ENCODE measurements at regions not wholly inside any gene's neighbourhood (a gene's known extent, or its start where the extent isn't known, plus 50 kb on each side); places are given as distances from the start of the nearest gene placed in this dataset.

DNA sequence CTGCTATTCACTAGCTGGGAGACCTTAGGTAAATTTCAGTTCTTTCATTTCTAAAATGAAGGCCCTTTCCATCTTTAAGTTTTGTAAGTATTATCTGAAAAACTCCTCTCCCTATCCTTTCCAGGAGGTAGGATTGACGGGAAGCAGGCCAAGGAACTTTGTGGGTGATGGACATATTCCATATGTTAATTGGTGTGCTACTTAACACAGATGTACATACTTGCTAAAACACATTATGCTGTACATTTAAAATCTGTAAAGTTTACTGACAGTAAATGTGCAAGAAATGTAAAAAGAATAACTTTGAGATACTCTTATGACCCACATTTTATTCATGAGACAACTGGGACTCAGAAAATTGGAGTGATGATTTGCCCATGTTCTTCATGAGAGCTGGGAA, 329.8 kb upstream of the LRRC3B start:
- intact Hi-C loops (cut with micrococcal nuclease; ENCODE audit: unreplicated experiment) = no loop called here
- H3K4me3 ChIP-seq = no peak overlapping the region
- no peaks in the 10 kb centered on the region for H3K9me3 ChIP-seq (replicated peaks; ENCODE audit: control insufficient read depth, insufficient read depth, low read length)
- H3K36me3 ChIP-seq (ENCODE audit: control insufficient read depth in 2 of 2, insufficient read depth in 2 of 2, low read length in 1 of 2) = no peaks in the 10 kb centered on the region
- H2AFZ ChIP-seq (ENCODE audit: control insufficient read depth, low read depth, low read length) = no peak overlapping the region
- no peak for DNase-seq (ENCODE audit: low read depth, low spot score)
- RAD21 ChIA-PET (ENCODE audit: unreplicated experiment) = no interaction called here
- POLR2A ChIA-PET = no interaction called here
- ATAC-seq = no peak
- H3K9ac ChIP-seq (ENCODE audit: control insufficient read depth, insufficient read depth, low read length) = no peak overlapping the region
- TF ChIP-seq, protein P1, sequence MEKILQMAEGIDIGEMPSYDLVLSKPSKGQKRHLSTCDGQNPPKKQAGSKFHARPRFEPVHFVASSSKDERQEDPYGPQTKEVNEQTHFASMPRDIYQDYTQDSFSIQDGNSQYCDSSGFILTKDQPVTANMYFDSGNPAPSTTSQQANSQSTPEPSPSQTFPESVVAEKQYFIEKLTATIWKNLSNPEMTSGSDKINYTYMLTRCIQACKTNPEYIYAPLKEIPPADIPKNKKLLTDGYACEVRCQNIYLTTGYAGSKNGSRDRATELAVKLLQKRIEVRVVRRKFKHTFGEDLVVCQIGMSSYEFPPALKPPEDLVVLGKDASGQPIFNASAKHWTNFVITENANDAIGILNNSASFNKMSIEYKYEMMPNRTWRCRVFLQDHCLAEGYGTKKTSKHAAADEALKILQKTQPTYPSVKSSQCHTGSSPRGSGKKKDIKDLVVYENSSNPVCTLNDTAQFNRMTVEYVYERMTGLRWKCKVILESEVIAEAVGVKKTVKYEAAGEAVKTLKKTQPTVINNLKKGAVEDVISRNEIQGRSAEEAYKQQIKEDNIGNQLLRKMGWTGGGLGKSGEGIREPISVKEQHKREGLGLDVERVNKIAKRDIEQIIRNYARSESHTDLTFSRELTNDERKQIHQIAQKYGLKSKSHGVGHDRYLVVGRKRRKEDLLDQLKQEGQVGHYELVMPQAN (conservative IDR thresholded peaks at IDR 0.05) = no peak
- TF ChIP-seq, protein P2, sequence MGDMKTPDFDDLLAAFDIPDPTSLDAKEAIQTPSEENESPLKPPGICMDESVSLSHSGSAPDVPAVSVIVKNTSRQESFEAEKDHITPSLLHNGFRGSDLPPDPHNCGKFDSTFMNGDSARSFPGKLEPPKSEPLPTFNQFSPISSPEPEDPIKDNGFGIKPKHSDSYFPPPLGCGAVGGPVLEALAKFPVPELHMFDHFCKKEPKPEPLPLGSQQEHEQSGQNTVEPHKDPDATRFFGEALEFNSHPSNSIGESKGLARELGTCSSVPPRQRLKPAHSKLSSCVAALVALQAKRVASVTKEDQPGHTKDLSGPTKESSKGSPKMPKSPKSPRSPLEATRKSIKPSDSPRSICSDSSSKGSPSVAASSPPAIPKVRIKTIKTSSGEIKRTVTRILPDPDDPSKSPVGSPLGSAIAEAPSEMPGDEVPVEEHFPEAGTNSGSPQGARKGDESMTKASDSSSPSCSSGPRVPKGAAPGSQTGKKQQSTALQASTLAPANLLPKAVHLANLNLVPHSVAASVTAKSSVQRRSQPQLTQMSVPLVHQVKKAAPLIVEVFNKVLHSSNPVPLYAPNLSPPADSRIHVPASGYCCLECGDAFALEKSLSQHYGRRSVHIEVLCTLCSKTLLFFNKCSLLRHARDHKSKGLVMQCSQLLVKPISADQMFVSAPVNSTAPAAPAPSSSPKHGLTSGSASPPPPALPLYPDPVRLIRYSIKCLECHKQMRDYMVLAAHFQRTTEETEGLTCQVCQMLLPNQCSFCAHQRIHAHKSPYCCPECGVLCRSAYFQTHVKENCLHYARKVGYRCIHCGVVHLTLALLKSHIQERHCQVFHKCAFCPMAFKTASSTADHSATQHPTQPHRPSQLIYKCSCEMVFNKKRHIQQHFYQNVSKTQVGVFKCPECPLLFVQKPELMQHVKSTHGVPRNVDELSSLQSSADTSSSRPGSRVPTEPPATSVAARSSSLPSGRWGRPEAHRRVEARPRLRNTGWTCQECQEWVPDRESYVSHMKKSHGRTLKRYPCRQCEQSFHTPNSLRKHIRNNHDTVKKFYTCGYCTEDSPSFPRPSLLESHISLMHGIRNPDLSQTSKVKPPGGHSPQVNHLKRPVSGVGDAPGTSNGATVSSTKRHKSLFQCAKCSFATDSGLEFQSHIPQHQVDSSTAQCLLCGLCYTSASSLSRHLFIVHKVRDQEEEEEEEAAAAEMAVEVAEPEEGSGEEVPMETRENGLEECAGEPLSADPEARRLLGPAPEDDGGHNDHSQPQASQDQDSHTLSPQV (IDR thresholded peaks at IDR 0.05) = no peak
- TF ChIP-seq ASH2L (IDR thresholded peaks at IDR 0.05; ENCODE audit: borderline replicate concordance, low read depth) (no peak), NFXL1 (IDR thresholded peaks at IDR 0.05; ENCODE audit: borderline replicate concordance) (no peak), DPF2 (IDR thresholded peaks at IDR 0.05) (no peak), HDAC6 (IDR thresholded peaks at IDR 0.05; ENCODE audit: unreplicated experiment) (no peak), RBBP5 (conservative IDR thresholded peaks at IDR 0.05) (no peak), POLR2AphosphoS5 (IDR thresholded peaks at IDR 0.05; ENCODE audit: low read length) (no peak), MYC (IDR thresholded peaks at IDR 0.05; ENCODE audit: insufficient read depth, insufficient read length, insufficient replicate concordance, low read length, severe bottlenecking) (no peak)
- TF ChIP-seq, protein P3, sequence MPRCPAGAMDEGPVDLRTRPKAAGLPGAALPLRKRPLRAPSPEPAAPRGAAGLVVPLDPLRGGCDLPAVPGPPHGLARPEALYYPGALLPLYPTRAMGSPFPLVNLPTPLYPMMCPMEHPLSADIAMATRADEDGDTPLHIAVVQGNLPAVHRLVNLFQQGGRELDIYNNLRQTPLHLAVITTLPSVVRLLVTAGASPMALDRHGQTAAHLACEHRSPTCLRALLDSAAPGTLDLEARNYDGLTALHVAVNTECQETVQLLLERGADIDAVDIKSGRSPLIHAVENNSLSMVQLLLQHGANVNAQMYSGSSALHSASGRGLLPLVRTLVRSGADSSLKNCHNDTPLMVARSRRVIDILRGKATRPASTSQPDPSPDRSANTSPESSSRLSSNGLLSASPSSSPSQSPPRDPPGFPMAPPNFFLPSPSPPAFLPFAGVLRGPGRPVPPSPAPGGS (IDR thresholded peaks at IDR 0.05; ENCODE audit: borderline replicate concordance, insufficient read depth, low read depth, low read length, poor library complexity, severe bottlenecking) = no peak
- BruUV-seq (replicated peaks) = no TSS peak
- 0% methylated on average over 1 of the region's 1 CpG for WGBS (ENCODE audit: insufficient coverage, insufficient replicate concordance, low lambda C conversion rate, missing lambda C conversion rate)
- H4K20me1 ChIP-seq (ENCODE audit: control insufficient read depth, insufficient read depth) = no peaks in the 10 kb centered on the region
- no peak for FAIRE-seq
- no peak overlapping the region for H3K27ac ChIP-seq (ENCODE audit: control insufficient read depth, insufficient read depth)
- H3K27me3 ChIP-seq (replicated peaks in 1 of 2; ENCODE audit: control insufficient read depth in 2 of 2, insufficient read depth in 2 of 2, low read length in 1 of 2) = no peaks in the 10 kb centered on the region
- no peaks in the 10 kb centered on the region for H3K4me1 ChIP-seq (ENCODE audit: control insufficient read depth, insufficient read depth, low read length)
- in situ Hi-C loops (cut with MboI) = no loop called here
- SMC1A ChIA-PET (ENCODE audit: uncharacterized antibody, unreplicated experiment) = interaction anchor here (1.5 kb wide), 1 partner anchor 10 kb away, joined by 3 read pairs; no protein-coding TSS in a partner anchor
- H3K79me2 ChIP-seq (ENCODE audit: control insufficient read depth, insufficient read depth, low read length) = no peaks in the 10 kb centered on the region
- H3K4me2 ChIP-seq (ENCODE audit: control insufficient read depth, insufficient read depth) = no peak overlapping the region
- CTCF ChIA-PET = no interaction called here
